ENCODE measurements at regions not wholly inside any gene's neighbourhood (a gene's known extent, or its start where the extent isn't known, plus 50 kb on each side); places are given as distances from the start of the nearest gene placed in this dataset.
A peak's percentile ranks its signal among the peaks of the same experiment; 100 is the strongest.

- Histone ChIP-seq H3K9ac (replicated peaks; ENCODE audit: extremely low read depth, insufficient read depth, low read length) (peak overlapping the region; percentile 49), H2AFZ (ENCODE audit: low read depth, low read length) (peak overlapping the region; percentile 40), H3K9me3 (replicated peaks; ENCODE audit: control insufficient read depth, insufficient read depth, low read length) (no peaks in the 10 kb centered on the region), H3K4me3 (replicated peaks in 1 of 3; ENCODE audit: insufficient read depth in 1 of 3, low read depth in 1 of 3, low read length in 3 of 3) (no peak overlapping the region), H3K4me1 (ENCODE audit: control insufficient read depth, extremely low read depth, insufficient read depth, low read length) (peaks cover 34% of the 10 kb centered on the region), H3K36me3 (ENCODE audit: control insufficient read depth in 2 of 2, extremely low read depth in 1 of 2, insufficient read depth in 2 of 2, low read length in 2 of 2) (no peaks in the 10 kb centered on the region), H3K27ac (ENCODE audit: insufficient read depth, low read depth, low read length) (peak overlapping the region; percentile 83), H3K4me2 (ENCODE audit: insufficient read depth, low read length) (peak overlapping the region; percentile 18), H4K20me1 (replicated peaks; ENCODE audit: control insufficient read depth, extremely low read depth, insufficient read depth, low read length) (no peaks in the 10 kb centered on the region), H3K27me3 (ENCODE audit: control insufficient read depth in 2 of 2, insufficient read depth in 2 of 2, low read length in 2 of 2) (no peaks in the 10 kb centered on the region), H3K9me1 (replicated peaks; ENCODE audit: control insufficient read depth, extremely low read depth, insufficient read depth, low read length) (no peaks in the 10 kb centered on the region), H3K79me2 (ENCODE audit: control insufficient read depth, insufficient read depth, low read length) (no peaks in the 10 kb centered on the region)
- ChIA-PET CTCF (interaction anchor here (0.6 to 1.6 kb wide), 9 partner anchors 8 to 489 kb away, joined by 3 to 11 read pairs (median 4); no protein-coding TSS in a partner anchor), POLR2A (interaction anchor here (0.6 kb wide), 1 partner anchor 207 kb away, joined by 3 read pairs; no protein-coding TSS in a partner anchor)
- DNase-seq (ENCODE audit: low read depth, low spot score), result peak; percentile 55
- dilution Hi-C loops (cut with MboI; ENCODE audit: extremely low pct_ligation_motif_present, low sequenced_read_pairs), result no loop called here
- no TSS peak for BruUV-seq (replicated peaks)
- peak; percentile 64 for FAIRE-seq
- TF ChIP-seq GATA2 (IDR thresholded peaks at IDR 0.05; ENCODE audit: insufficient read depth, insufficient read length, low read depth, low read length), result peak; percentile 16
- TF ChIP-seq EZH2 (IDR thresholded peaks at IDR 0.05; ENCODE audit: borderline replicate concordance, low read depth, low read length, severe bottlenecking), result no peak
- intact Hi-C loops (cut with micrococcal nuclease), result loop anchor here (1.0 to 2.0 kb wide), 15 partner anchors 7 to 495 kb away; no protein-coding TSS in a partner anchor
Observed at GRCh38 chr11:128341280-128342248, 245.8 kb downstream of the ETS1 start.

DNA sequence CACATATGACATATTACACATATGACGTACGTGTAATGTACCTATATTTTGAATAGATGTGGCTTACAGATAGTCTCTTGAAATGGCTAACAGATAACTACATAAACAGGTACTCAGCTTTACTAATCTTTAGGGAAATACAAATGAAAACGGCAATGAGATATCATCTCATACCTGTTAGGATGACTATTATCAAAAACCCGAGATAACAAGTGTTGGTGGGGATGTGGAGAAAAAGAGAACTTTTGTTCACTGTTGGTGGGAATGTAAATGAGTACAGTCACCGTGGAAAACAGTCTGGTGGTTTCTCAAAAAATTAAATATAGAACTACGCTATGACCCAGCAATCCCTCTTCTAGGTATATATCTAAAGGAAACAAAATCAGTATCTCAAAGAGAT, 247.6 kb downstream of the ETS1 start:
- TF ChIP-seq POLR2AphosphoS5 (IDR thresholded peaks at IDR 0.05; ENCODE audit: insufficient read depth, low read depth, low read length) (no peak), MAX (IDR thresholded peaks at IDR 0.05; ENCODE audit: insufficient read depth, insufficient read length) (no peak), EZH2 (IDR thresholded peaks at IDR 0.05; ENCODE audit: borderline replicate concordance, low read depth, low read length, severe bottlenecking) (no peak), MYC (IDR thresholded peaks at IDR 0.05; ENCODE audit: low read depth, low read length) (no peak), POLR2A (IDR thresholded peaks at IDR 0.05; ENCODE audit: low read depth, low read length) (no peak), FOS (IDR thresholded peaks at IDR 0.05; ENCODE audit: borderline replicate concordance, insufficient read depth, low read length) (no peak), GATA2 (IDR thresholded peaks at IDR 0.05; ENCODE audit: insufficient read depth, insufficient read length, low read depth, low read length) (no peak), JUN (IDR thresholded peaks at IDR 0.05; ENCODE audit: borderline replicate concordance, insufficient read depth, insufficient read length, low read depth) (no peak)
- TF ChIP-seq, protein P1, sequence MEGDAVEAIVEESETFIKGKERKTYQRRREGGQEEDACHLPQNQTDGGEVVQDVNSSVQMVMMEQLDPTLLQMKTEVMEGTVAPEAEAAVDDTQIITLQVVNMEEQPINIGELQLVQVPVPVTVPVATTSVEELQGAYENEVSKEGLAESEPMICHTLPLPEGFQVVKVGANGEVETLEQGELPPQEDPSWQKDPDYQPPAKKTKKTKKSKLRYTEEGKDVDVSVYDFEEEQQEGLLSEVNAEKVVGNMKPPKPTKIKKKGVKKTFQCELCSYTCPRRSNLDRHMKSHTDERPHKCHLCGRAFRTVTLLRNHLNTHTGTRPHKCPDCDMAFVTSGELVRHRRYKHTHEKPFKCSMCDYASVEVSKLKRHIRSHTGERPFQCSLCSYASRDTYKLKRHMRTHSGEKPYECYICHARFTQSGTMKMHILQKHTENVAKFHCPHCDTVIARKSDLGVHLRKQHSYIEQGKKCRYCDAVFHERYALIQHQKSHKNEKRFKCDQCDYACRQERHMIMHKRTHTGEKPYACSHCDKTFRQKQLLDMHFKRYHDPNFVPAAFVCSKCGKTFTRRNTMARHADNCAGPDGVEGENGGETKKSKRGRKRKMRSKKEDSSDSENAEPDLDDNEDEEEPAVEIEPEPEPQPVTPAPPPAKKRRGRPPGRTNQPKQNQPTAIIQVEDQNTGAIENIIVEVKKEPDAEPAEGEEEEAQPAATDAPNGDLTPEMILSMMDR (IDR thresholded peaks at IDR 0.05; ENCODE audit: extremely low read depth in 1 of 2, insufficient read depth in 1 of 2, low read depth in 1 of 2, low read length in 2 of 2), result no peak
- no peaks in the 10 kb centered on the region for H3K27me3 ChIP-seq (ENCODE audit: control insufficient read depth in 2 of 2, insufficient read depth in 2 of 2, low read length in 2 of 2)
- no peak overlapping the region for H3K4me2 ChIP-seq (ENCODE audit: insufficient read depth, low read length)
- no peak overlapping the region for H3K4me3 ChIP-seq (replicated peaks in 1 of 3; ENCODE audit: insufficient read depth in 1 of 3, low read depth in 1 of 3, low read length in 3 of 3)
- H3K36me3 ChIP-seq (ENCODE audit: control insufficient read depth in 2 of 2, extremely low read depth in 1 of 2, insufficient read depth in 2 of 2, low read length in 2 of 2), result no peaks in the 10 kb centered on the region
- no peaks in the 10 kb centered on the region for H4K20me1 ChIP-seq (replicated peaks; ENCODE audit: control insufficient read depth, extremely low read depth, insufficient read depth, low read length)
- no peaks in the 10 kb centered on the region for H3K9me3 ChIP-seq (replicated peaks; ENCODE audit: control insufficient read depth, insufficient read depth, low read length)
- CTCF ChIA-PET, result no interaction called here
- peaks cover 52% of the 10 kb centered on the region for H3K4me1 ChIP-seq (ENCODE audit: control insufficient read depth, extremely low read depth, insufficient read depth, low read length)
- no TSS peak for BruUV-seq (replicated peaks)
- no peak for DNase-seq (ENCODE audit: low read depth, low spot score)
- H3K9me1 ChIP-seq (replicated peaks; ENCODE audit: control insufficient read depth, extremely low read depth, insufficient read depth, low read length), result no peaks in the 10 kb centered on the region
- FAIRE-seq, result no peak
- POLR2A ChIA-PET, result no interaction called here
- no peak overlapping the region for H3K9ac ChIP-seq (replicated peaks; ENCODE audit: extremely low read depth, insufficient read depth, low read length)
- no peak overlapping the region for H3K27ac ChIP-seq (ENCODE audit: insufficient read depth, low read depth, low read length)
- no peak overlapping the region for H2AFZ ChIP-seq (ENCODE audit: low read depth, low read length)
- H3K79me2 ChIP-seq (ENCODE audit: control insufficient read depth, insufficient read depth, low read length), result no peaks in the 10 kb centered on the region
- dilution Hi-C loops (cut with MboI; ENCODE audit: extremely low pct_ligation_motif_present, low sequenced_read_pairs) (no loop called here), intact Hi-C loops (cut with micrococcal nuclease) (no loop called here)

Measured in endothelial cell of umbilical vein (primary cell).